ENCODE measurements at regions not wholly inside any gene's neighbourhood (a gene's known extent, or its start where the extent isn't known, plus 50 kb on each side); places are given as distances from the start of the nearest gene placed in this dataset.

GRCh38 chr16:86205521-86206245 is 304.6 kb upstream of the FOXF1 start:
- no peak for ATAC-seq
- intact Hi-C loops (cut with DNase I, micrococcal nuclease) = no loop called here
- no peak for DNase-seq

- intact Hi-C loops (cut with DNase I, micrococcal nuclease) = no loop called here
- ATAC-seq (no peak), DNase-seq (no peak)
Observed at GRCh38 chr16:86207350-86207749, 303.0 kb upstream of the FOXF1 start.

- DNase-seq (no peak), ATAC-seq (no peak)
- intact Hi-C loops (cut with DNase I, micrococcal nuclease) = no loop called here
Observed at GRCh38 chr16:86209202-86209601, 301.1 kb upstream of the FOXF1 start.

- ATAC-seq (no peak), DNase-seq (no peak)
Observed at GRCh38 chr16:86210403-86211193, 299.7 kb upstream of the FOXF1 start.

GRCh38 chr16:86211265-86211664 is 299.1 kb upstream of the FOXF1 start:
- intact Hi-C loops (cut with DNase I, micrococcal nuclease) = no loop called here
- ATAC-seq (no peak), DNase-seq (no peak)

More at GRCh38 chr16:86210403-86211193, 299.7 kb upstream of the FOXF1 start:
- intact Hi-C loops (cut with DNase I, micrococcal nuclease) = no loop called here

- ATAC-seq (no peak), DNase-seq (no peak)
- intact Hi-C loops (cut with DNase I, micrococcal nuclease) = no loop called here
Observed at GRCh38 chr16:86211800-86212199, 298.5 kb upstream of the FOXF1 start.

GRCh38 chr16:86212706-86213436 is 297.5 kb upstream of the FOXF1 start:
- no peak for ATAC-seq
- intact Hi-C loops (cut with DNase I, micrococcal nuclease) = no loop called here
- peak in 1 of 2 donors; percentile 18 for DNase-seq

- intact Hi-C loops (cut with DNase I, micrococcal nuclease) = no loop called here
- DNase-seq (peak in 1 of 2 donors; percentile 22), ATAC-seq (no peak)
Observed at GRCh38 chr16:86213437-86214205, 296.7 kb upstream of the FOXF1 start.

GRCh38 chr16:86214326-86215232 is 295.7 kb upstream of the FOXF1 start:
- ATAC-seq (no peak), DNase-seq (peak in 1 of 2 donors; percentile 22)
- intact Hi-C loops (cut with DNase I, micrococcal nuclease) = no loop called here

GRCh38 chr16:86215233-86215978 is 294.9 kb upstream of the FOXF1 start:
- ATAC-seq = no peak
- intact Hi-C loops (cut with DNase I, micrococcal nuclease) = no loop called here
- peak in 1 of 2 donors; percentile 5 for DNase-seq

- ATAC-seq (no peak), DNase-seq (peak in 1 of 2 donors; percentile 22)
- intact Hi-C loops (cut with DNase I, micrococcal nuclease) = no loop called here
Observed at GRCh38 chr16:86215979-86216585, 294.2 kb upstream of the FOXF1 start.

GRCh38 chr16:86216591-86216990 is 293.7 kb upstream of the FOXF1 start:
- DNase-seq = no peak
- intact Hi-C loops (cut with DNase I, micrococcal nuclease) = no loop called here
- no peak for ATAC-seq

GRCh38 chr16:86217001-86217890 is 293.1 kb upstream of the FOXF1 start:
- ATAC-seq (no peak), DNase-seq (no peak)
- intact Hi-C loops (cut with DNase I, micrococcal nuclease) = no loop called here

GRCh38 chr16:86217891-86218270 is 292.4 kb upstream of the FOXF1 start:
- DNase-seq (no peak), ATAC-seq (no peak)
- intact Hi-C loops (cut with DNase I, micrococcal nuclease) = no loop called here

- intact Hi-C loops (cut with DNase I, micrococcal nuclease) = no loop called here
- DNase-seq = peak in 1 of 2 donors; percentile 10
Observed at GRCh38 chr16:86218479-86219170, 291.7 kb upstream of the FOXF1 start.

More at GRCh38 chr16:86218479-86219170, 291.7 kb upstream of the FOXF1 start:
- no peak for ATAC-seq
